HG03520 (cell line): ENCODE measurements at regions not wholly inside any gene's neighbourhood (a gene's known extent, or its start where the extent isn't known, plus 50 kb on each side); places are given as distances from the start of the nearest gene placed in this dataset.
"Not testable (repeated sequence)": the region's sequence is repeated elsewhere in the genome, so short reads cannot be mapped to it uniquely, and the experiment has no call there.

Experiments
- ATAC-seq: cut with Tn5 transposase; IDR thresholded peaks from one replicate; pipeline ENCODE4 v1.9.1; 2021; ENCODE audit warnings: mild to moderate bottlenecking, moderate library complexity; ENCODE audit not compliant: unreplicated experiment

DNA sequence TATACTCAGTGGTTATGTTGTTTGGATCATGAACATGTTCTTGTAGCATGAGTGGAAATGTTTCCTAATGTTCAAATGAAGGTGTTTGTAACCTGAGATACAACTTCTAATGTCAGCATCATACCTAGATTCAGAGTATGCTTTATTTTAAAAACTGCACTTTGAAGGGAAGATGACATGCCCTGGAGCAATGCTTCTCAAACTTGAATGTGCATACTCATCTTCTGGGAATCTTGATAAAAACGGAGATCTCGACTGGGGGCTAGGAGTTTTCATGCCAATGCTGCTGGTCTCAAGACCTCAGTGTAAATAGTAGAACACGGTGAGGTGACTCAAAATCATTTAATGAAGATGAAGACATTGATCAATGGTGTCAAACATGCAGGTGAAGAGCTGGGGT lies 440.0 kb upstream of the NOX3 start:
- ATAC-seq: no peak

DNA sequence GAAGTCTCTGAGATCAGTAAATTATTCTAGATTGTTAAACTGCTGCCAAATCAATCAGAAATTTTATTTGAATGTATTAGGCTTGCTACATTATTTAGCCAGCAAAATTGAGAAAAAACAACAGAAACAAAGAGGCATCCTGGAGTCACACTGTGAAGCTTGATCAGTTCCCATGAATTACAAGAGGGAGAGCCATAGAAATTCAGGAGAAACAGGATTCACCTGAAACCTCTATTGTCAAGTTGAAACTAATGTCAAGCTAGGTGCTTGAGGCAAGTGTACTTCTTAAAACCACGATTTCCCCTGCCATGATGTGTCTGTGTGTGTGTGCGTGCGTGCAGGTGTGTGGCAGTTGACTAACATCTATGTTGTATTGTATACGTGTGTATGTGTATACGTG lies 439.1 kb upstream of the NOX3 start:
- no peak for ATAC-seq

DNA sequence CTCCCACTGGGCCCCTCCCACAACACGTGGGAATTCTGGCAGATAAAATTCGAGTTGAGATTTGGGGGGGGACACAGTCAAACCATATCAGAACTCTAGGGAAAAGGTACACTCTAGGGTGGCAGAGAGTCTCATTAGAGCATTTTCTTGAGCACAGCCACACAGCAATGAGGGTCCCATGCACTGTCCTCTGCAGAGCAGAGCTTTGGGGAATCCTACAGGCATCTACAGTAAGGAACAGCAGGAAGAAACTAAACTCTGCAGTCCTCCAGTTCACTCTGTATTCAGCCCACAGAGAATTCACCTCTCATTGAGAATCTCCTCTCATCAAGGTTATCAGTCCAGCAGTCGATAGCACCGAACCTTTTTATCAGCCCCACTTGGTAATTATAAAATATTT lies 438.6 kb upstream of the NOX3 start:
- ATAC-seq: no peak

DNA sequence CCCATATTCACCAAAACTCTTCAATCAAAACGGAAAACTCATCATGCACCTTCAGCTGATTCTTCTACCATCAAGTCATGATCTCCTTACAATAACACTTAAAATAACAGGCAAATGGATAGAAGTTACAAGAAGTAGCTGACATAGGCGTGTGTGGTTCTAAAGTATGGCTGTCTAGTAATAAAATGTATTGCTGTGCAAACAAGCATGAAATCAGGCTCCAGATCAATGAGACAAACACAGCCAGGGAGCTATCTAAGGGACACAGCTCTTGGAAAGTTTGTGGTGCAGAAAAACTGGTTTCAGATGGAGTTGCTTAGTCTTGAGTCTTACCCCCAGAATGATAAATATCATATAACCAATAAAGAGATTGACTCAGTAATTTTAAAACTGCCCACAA lies 434.8 kb upstream of the NOX3 start:
- no peak for ATAC-seq

DNA sequence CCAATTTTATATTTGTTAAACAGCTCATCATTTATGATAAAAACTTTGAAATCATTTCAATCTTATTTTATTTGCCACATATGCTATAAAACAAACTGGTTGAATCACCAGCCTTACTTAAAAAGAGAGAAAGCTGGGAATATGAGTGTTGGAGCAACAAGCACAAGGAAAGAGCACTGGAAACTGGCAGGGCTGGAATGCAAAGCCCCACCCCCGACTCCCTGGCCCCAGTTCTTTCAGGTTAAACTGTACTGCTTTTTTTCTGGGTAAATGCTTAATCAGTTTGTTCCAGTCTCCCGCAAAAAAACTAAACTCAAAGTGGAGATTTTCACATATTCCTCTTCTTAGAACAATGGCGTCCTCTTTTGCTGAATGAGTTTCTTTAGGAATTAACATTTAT lies 433.8 kb upstream of the NOX3 start:
- ATAC-seq: no peak

DNA sequence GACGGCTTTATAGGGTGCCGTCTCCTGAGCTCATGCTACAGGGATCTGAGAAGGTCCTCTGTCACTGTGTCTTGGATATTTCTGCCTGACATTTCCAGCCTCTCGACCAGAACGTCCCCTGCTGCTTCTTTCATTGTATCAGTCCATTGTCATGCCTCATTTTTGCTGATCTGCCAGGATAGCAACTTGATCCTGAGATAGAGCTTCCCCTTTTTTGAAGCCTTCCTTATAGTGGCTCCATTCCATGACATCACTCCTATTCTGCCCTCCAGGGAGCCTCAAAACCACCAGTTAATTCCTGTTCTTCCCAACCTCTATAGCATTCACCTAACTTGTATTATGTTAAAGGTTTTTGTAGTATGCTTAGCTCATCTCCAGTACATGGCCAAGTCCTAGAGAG lies 431.8 kb upstream of the NOX3 start:
- ATAC-seq: no peak

DNA sequence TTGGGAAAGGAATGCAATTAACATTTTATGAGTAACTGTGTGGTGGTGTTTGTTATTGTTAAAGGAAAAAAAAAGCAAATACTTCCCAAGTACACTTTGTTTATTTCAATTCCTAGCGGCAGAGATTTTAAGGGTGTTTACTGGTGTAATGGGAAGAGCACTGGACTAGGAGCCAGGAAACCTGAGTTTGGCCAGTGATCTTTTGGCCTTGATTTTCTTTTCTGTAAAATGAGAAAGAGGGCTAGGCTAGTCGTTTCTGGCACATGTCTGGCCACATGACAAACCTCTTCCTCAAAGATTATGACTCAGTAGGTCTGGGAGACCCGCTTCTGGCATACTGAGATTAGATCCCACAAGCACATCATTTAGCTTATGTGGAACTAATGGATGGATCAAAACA lies 428.1 kb upstream of the NOX3 start:
- no peak for ATAC-seq

DNA sequence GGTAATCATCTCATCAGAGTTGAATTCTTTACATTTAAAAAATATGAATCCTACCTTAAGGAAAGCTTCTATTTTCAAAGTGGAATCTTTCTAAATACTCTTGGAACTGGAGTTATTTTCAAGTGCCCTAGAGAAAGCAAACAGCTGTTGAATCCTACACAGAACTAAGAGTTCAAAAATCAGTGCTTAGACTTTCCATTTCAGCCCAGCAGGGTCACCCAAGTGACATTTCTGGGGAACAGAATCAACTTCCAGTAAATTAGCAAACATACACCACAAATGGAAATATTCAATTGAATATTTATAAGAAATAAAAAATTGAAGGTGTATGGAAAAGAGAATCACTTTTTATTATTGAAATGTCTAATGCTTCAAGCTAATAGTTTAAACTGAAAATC lies 427.7 kb upstream of the NOX3 start:
- no peak for ATAC-seq

DNA sequence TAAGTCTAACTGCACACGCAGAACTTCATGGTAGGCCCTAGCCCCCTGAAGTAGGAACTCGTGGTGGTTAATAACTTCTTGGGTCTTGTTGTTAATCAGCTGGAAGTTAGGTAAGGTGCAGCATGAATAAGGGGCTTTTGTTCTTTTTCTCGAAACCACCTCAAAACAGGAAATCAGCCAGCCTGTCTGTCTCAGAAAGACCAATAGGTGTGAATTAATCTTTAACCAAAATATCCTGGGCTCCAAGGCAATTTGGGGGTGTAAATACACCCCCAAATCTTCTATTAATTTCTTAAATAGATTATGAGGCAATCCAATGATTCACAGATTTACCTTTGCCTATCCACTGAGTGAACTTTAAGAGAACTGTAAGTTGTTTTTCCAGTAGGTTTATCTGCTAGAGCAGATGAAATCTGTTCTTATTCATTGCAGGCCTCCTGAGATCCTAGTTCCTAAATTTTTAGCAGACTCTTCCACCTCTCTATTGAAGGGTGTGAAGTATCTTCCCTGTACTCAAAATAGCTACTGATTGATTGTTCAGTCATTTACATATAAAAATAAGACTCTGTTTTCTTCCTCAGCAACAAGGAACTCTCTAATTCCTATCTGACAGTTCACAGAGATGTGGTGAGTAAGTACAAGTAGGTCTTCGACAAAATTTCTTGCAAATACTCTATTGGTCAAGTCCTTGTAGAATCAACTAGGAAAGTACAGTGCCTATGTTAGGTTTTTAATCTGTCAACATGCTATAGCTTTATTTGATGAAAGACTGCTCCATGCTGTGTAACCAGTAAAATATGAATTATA lies 427.1 kb upstream of the NOX3 start:
- ATAC-seq: peak; percentile 75

DNA sequence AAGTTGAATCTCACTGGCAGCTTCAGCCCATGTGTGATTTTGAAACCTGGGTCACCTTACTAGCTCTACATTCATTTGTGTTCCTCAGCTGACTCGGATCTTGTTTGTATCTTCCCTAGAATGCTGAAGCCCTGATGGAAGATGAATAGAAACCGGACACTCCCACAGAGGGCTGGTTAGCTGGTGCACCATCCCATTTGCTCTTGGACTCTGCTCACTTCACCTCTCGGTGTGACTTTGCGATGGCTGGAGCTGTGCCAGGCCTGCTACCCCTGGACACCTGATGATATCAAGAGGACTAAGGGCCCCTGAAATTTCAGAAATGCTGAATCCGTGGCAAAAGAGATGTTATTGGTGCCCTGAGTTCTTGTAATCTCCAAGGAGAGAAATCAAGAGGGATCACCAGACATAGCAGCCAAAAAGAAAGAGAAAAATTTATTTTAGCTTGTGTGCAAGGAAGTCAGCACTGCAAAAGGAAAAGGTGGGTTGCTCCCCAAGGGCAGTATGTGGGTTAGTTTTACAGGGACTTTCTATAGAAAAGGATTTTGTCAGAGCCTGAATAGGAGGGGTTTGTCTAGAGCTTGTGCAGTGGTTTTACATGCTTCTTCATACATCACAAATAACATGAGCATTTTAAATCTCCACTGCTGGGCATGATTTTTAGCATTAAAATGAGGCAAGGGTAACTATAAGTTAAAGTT lies 426.3 kb upstream of the NOX3 start:
- ATAC-seq: peak; percentile 30

DNA sequence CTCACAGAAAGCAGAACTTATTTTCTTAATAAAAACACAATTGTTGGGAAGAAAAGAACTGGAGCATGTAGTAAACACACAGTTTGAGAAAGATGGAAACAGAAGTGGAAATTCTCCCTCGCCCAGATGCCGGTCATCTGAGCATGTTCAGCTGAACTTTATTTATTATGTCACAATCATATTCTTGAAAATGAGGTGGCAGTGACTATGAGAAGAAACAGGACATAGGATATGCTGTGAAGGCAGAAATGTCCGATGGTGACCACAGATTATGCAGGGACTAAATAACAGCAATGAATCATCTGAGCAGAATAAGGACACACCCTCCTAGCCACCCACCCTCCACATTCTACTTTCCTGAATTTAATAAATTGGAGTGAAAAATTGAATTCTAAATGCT lies 425.3 kb upstream of the NOX3 start:
- no peak for ATAC-seq

DNA sequence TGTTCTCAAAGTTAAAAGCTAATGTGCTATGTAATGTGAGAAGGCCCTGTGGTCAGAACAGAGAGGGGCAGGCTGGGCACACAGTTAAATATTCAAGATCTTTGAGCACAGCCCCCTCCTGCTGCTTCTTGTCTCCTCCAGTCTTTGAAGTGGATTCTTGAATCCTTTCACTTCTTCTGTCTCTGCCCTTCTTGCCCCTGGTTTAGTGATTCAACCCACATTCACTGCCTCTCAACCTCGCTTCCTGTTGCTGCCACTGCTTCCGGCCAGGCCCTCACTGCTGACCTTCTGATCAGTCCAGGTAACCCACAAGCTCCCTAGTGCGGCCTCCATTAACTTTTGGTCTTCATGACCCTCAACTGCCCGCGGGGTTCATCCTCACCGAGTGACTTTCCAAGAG lies 417.3 kb upstream of the NOX3 start:
- ATAC-seq: no peak

DNA sequence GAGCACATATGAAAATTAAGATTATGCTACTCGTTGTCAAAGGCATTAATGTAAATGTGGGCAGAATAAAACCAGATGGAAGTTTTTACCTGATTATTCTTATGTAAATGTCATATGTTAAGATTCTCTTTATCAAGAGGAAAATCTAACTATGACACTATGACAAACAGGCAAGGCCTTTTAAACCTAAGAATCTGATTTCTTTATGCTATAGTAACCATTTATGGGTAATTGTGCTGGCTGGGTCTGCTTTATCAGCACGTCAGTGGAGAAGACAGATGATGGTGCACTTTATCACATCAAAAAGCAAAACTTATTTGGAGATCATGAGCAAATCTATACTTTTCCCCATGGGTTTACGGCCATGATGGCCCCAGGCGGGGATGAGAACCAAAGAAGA lies 412.0 kb upstream of the NOX3 start:
- no peak for ATAC-seq

DNA sequence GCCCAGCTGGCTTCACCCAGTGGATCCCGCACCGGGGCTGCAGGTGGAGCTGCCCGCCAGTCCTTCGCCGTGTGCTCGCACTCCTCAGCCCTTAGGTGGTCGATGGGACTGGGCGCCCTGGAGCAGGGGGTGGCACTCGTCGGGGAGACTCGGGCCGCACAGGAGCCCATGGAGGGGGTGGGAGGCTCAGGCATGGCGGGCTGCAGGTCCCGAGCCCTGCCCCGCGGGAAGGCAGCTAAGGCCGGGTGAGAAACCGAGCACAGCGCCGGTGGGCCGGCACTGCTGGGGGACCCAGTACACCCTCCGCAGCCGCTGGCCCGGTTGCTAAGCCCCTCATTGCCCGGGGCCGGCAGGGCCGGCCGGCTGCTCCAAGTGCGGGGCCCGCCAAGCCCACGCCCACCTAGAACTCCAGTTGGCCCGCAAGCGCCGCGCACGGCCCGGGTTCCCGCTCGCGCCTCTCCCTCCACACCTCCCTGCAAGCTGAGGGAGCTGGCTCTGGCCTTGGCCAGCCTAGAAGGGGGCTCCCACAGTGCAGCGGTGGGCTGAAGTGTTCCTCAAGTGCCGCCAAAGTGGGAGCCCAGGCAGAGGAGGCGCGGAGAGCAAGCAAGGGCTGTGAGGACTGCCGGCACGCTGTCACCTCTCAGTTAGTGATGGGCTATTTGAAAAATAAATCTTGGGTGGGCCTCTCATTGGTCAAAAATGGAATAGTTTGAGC lies 411.2 kb upstream of the NOX3 start:
- not testable (repeated sequence) for ATAC-seq

DNA sequence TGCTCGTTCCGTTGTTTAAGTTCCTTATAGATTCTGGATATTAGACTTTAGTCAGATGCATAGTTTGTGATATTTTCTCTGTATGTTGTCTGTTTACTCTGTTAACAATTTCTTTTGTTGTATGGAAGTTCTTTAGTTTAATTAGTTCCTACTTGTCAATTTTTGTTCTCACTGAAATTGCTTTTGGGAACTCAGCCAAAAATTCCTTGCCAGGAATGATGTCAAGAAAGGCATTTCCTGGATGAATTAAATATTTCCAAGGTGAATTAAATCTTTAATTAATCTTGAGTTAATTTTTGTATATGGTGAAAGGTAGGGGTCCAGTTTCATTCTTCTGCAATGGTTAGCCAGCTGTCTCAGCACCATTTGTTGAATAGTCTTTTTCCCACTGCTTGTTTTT lies 406.2 kb upstream of the NOX3 start:
- ATAC-seq: no peak

DNA sequence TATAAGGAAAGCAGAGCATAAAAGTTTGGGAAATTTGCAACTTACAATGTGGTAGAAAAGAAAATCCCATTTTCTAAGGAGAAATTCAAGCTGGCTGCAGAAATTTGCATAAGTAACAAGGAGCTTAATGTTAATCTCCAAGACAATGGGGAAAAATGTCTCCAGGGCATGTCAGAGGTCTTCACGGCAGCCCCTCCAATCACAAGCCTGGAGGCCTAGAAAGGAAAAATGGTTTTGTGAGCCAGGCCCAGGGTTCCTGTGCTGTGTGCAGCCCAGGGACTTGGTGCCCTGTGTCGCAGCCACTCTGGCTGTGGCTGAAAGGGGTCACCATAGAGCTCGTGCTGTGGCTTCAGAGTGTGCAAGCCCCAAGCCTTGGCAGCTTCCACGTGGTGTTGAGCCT lies 403.3 kb upstream of the NOX3 start:
- ATAC-seq: not testable (repeated sequence)

DNA sequence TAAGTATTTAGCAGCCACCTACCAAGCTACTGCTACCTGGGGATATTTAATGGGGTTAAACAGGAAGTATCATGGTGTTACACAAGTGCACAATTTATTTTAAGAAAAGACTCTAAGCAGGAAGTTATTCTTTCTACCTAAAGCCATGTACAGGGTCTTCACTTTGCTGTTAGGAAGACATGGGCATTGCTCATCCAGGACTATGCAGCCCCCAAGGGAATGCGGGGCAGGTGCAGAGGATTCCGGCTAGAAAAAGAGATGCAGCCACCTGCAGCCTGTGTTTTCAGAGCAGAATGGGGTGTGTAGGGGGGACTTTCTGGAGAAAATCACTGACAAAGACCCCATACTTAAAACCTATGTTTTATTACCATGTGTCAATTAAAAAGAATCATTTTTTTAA lies 399.1 kb upstream of the NOX3 start:
- no peak for ATAC-seq

DNA sequence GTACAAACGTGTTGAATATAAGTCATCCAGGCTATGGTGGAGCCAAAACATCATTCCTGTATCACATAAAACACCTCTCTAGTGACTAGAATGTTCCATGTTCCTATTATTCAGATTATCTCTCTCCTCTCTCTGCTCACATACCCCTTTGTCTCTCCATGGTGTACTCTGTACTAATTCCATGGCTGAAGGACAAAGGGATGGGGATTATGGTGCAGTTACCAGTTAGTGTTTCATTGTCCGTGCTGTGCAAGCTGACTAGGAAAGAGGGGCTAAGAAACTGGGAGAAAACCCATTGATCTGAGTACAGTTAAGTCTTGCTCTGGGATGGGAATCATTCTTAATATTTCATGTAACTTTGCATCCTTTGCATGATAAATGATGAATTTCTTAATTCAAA lies 397.4 kb upstream of the NOX3 start:
- no peak for ATAC-seq

DNA sequence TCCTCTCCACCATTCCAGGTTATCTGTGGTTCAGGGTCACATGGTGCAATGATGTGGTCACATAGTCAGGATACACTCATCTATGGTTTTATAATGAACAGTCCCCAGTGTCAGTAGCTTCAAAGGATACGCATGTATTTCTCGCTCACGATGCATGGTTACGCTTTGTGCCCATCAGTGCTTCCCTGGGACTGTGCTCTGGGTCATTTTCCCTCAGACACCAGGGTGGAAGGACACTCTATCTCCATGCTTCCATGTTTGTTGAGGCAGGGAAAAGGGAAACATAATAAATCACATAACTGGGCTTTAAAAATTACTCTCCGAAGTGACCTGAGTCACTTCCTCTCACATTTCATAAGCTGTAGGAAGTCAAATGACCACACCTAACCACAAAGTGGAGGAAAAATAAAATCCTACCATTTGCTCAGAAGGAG lies 394.8 kb upstream of the NOX3 start:
- ATAC-seq: no peak

DNA sequence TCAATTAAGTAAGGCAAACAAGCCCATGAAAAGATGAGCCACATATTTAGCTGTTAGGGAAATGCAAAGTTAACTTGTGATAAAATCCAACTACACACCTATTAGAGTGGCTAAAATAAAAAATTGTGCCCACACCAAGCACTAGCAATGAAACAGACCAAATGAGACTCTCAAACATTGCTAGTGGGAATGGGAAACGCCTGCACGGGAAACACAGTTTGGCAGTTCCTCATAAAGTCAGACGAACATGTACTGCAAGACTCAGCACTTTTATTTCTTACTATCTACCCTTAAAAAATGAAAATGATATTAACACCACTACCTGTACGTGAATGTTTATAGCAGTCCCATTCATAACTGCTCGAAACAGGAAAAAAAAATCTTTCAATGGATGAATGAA lies 392.1 kb upstream of the NOX3 start:
- no peak for ATAC-seq

DNA sequence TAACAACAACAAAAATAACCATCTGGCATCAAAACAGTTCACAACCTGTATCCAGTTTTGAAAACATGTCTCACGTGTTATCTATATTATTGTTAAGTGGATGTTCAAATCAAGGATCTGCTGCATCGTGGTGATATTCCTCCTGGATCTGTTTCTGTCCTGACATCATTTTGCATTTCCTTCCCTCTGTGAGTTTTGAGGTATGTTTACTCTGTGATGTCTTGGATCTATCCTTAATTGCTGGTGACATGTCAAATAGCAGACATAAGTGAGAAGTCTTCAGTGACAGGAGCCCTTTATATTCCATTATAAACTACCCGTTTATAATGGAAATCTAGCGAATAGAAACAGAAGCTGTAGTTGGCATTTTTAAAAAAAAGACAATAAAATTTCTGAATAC lies 381.8 kb upstream of the NOX3 start:
- no peak for ATAC-seq

DNA sequence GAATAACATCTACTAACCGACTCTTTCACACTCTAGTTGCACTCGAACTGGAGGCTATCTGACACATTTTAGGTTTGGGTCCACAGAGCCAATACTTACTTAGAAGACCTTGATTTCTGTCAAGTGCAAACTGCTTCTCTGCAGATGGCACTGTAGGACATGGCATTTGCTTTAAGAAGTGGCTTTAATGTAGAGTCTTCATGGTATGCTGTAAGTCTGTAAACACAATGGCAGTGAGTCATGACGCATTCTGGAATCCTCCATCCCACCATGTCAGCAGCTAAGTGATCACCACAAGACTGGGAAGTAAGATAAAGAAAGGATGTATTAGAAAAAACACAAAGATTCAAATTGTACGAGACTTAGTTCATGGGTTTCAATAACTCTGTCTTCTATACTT lies 377.0 kb upstream of the NOX3 start:
- no peak for ATAC-seq
